NCI-H1048 (cell line): ENCODE measurements at regions not wholly inside any gene's neighbourhood (a gene's known extent, or its start where the extent isn't known, plus 50 kb on each side); places are given as distances from the start of the nearest gene placed in this dataset.
"Not testable (repeated sequence)": the region's sequence is repeated elsewhere in the genome, so short reads cannot be mapped to it uniquely, and the experiment has no call there.

Experiments used
- DNase-seq: peaks from one replicate; lab custom pipeline; 2025; lab: John Stamatoyannopoulos, UW

GRCh38 chr10:9382533-9382866 is 1328.0 kb downstream of the GATA3 start:
- DNase-seq, result no peak

- no peak for DNase-seq
Measured at GRCh38 chr10:9390516-9390915, 1336.0 kb downstream of the GATA3 start.

- DNase-seq, result no peak
Measured at GRCh38 chr10:9399275-9399983, 1344.9 kb downstream of the GATA3 start.

- DNase-seq, result not testable (repeated sequence)
Measured at GRCh38 chr10:9402067-9402466, 1347.6 kb downstream of the GATA3 start.

- not testable (repeated sequence) for DNase-seq
Measured at GRCh38 chr10:9402507-9403195, 1348.2 kb downstream of the GATA3 start.

GRCh38 chr10:9407201-9407600 is 1352.7 kb downstream of the GATA3 start:
- DNase-seq, result not testable (repeated sequence)

- no peak for DNase-seq
Measured at GRCh38 chr10:9416331-9416730, 1361.8 kb downstream of the GATA3 start.

- no peak for DNase-seq
Measured at GRCh38 chr10:9419757-9420156, 1365.3 kb downstream of the GATA3 start.

- DNase-seq, result no peak
Measured at GRCh38 chr10:9427209-9427608, 1372.7 kb downstream of the GATA3 start.

- no peak for DNase-seq
Measured at GRCh38 chr10:9437131-9437530, 1382.6 kb downstream of the GATA3 start.

- DNase-seq, result no peak
Measured at GRCh38 chr10:9443758-9444157, 1389.3 kb downstream of the GATA3 start.

GRCh38 chr10:9449530-9449929 is 1395.0 kb downstream of the GATA3 start:
- DNase-seq, result no peak

- DNase-seq, result no peak
Measured at GRCh38 chr10:9450801-9451200, 1396.3 kb downstream of the GATA3 start.

- DNase-seq, result no peak
Measured at GRCh38 chr10:9451211-9451773, 1396.8 kb downstream of the GATA3 start.

- no peak for DNase-seq
Measured at GRCh38 chr10:9452056-9452455, 1397.6 kb downstream of the GATA3 start.

GRCh38 chr10:9453871-9454270 is 1399.4 kb downstream of the GATA3 start:
- DNase-seq, result not testable (repeated sequence)

- no peak for DNase-seq
Measured at GRCh38 chr10:9469663-9470205, 1415.2 kb downstream of the GATA3 start.

- DNase-seq, result no peak
Measured at GRCh38 chr10:9470581-9470980, 1416.1 kb downstream of the GATA3 start.

GRCh38 chr10:9501944-9502343 is 1447.5 kb downstream of the GATA3 start:
- DNase-seq, result no peak

GRCh38 chr10:9504227-9504626 is 1449.7 kb downstream of the GATA3 start:
- DNase-seq, result no peak

- no peak for DNase-seq
Measured at GRCh38 chr10:9505546-9505945, 1451.1 kb downstream of the GATA3 start.

GRCh38 chr10:9508606-9509005 is 1454.1 kb downstream of the GATA3 start:
- DNase-seq, result no peak

GRCh38 chr10:9510626-9511025 is 1456.1 kb downstream of the GATA3 start:
- DNase-seq, result no peak
